ENCODE measurements at regions not wholly inside any gene's neighbourhood (a gene's known extent, or its start where the extent isn't known, plus 50 kb on each side); places are given as distances from the start of the nearest gene placed in this dataset.

DNA sequence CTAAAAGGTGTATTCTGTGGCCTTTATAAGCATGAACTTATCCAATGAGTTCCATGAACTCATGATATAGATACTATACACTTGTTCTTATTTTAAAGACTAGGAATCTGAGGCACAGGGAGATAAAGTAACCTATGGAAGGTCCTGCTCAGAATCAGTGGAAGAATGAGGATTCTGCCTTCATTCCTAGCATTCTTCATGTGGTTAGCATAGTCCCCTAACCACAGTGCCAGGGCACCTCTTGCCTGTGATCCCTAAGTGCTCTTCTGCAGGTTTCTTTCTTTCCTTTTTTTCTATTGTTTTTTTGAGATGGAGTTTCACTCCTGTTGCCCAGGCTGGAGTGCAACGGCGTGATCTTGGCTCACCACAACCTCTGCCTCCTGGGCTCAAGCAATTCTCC lies 174.1 kb downstream of the C9orf152 start:
- Histone ChIP-seq H3K9ac (ENCODE audit: insufficient read length) (no peak overlapping the region), H3K36me3 (ENCODE audit: insufficient read depth, low read length) (no peaks in the 10 kb centered on the region), H3K9me3 (ENCODE audit: low read depth, low read length) (no peaks in the 10 kb centered on the region), H3K4me3 (no peak overlapping the region), H3K27ac (no peak overlapping the region)
- no peak for DNase-seq (ENCODE audit: low read depth, low spot score)
- no peak for TF ChIP-seq POLR2AphosphoS5 (IDR thresholded peaks at IDR 0.05; ENCODE audit: borderline replicate concordance, low read depth, low read length)
- TF ChIP-seq FOXP2 (optimal IDR thresholded peaks at IDR 0.05; ENCODE audit: control extremely low read depth, extremely low read length, insufficient read depth) = no peak
- no peak for TF ChIP-seq EZH2 (IDR thresholded peaks at IDR 0.05)

DNA sequence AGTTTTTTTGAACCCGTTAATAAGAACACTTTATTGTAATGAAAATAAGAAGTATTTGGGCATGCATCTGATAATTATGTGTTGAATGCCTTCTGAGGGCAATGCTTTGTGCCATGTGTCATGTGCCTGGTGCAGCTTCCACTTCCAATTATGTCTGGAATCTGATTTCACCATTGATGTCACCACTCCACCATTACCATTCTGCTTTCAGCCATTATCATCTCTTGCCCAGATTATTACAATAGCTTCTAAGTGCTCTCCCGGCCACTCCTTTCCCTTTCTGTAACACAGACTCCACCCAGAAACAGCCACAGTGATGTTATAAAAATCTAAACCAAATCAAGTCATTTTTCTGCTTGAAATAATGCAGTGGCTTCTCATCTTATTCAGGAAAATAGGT lies 171.7 kb downstream of the C9orf152 start:
- TF ChIP-seq FOXP2 (optimal IDR thresholded peaks at IDR 0.05; ENCODE audit: control extremely low read depth, extremely low read length, insufficient read depth) (no peak), EZH2 (IDR thresholded peaks at IDR 0.05) (no peak), POLR2AphosphoS5 (IDR thresholded peaks at IDR 0.05; ENCODE audit: borderline replicate concordance, low read depth, low read length) (no peak)
- no peak for DNase-seq (ENCODE audit: low read depth, low spot score)
- Histone ChIP-seq H3K9ac (ENCODE audit: insufficient read length) (no peak overlapping the region), H3K9me3 (ENCODE audit: low read depth, low read length) (no peaks in the 10 kb centered on the region), H3K36me3 (ENCODE audit: insufficient read depth, low read length) (no peaks in the 10 kb centered on the region), H3K27ac (no peak overlapping the region), H3K4me3 (no peak overlapping the region)

DNA sequence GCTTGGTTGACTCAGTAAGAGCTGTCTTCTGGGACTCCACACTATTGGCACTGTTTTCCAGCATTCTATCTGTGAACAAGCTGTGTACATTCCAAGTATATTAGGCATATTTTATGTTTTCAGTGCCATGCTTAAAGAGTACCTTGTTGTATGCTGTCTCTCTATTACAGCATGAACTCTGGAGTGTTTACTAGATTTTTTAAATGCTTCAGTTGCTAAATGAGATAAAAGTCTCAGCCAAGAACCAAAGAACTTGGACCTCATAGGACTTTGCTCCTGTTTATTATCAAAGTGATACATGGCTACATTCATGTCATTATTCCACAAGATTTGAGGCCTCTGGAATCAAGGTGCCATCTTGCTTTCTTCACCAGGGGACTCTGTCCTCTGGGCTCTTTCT lies 167.2 kb downstream of the C9orf152 start:
- H3K27ac ChIP-seq = no peak overlapping the region; the same call in 1 of the 2 replicates
- H3K9ac ChIP-seq (ENCODE audit: insufficient read length) = no peak overlapping the region
- DNase-seq (ENCODE audit: low read depth, low spot score) = no peak
- H3K36me3 ChIP-seq (ENCODE audit: insufficient read depth, low read length) = no peaks in the 10 kb centered on the region
- no peaks in the 10 kb centered on the region for H3K9me3 ChIP-seq (ENCODE audit: low read depth, low read length)
- no peak for TF ChIP-seq FOXP2 (optimal IDR thresholded peaks at IDR 0.05; ENCODE audit: control extremely low read depth, extremely low read length, insufficient read depth)
- no peak for TF ChIP-seq EZH2 (IDR thresholded peaks at IDR 0.05)
- TF ChIP-seq POLR2AphosphoS5 (IDR thresholded peaks at IDR 0.05; ENCODE audit: borderline replicate concordance, low read depth, low read length) = no peak
- no peak overlapping the region for H3K4me3 ChIP-seq

DNA sequence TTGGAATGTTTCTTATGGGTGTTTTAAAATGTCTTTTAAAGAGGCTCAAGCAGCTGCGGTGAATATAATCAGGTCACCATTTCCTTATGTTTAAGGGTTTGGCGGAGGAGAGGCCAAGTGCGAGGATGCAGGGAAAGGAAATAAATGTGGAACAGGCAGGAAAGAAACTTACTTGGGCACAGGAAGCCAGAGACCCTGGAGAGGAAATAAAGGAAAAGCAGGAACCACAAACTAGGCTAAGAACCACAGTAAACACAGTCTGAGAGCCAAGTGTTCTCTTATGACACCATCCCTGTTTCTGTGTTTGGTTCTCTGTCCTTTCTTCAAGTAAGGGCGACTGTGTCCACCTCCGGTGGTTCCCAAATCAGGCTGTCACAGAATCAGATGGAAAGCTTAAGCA lies 166.5 kb downstream of the C9orf152 start:
- H3K9ac ChIP-seq (ENCODE audit: insufficient read length) = no peak overlapping the region
- no peaks in the 10 kb centered on the region for H3K9me3 ChIP-seq (ENCODE audit: low read depth, low read length)
- TF ChIP-seq EZH2 (IDR thresholded peaks at IDR 0.05) (no peak), POLR2AphosphoS5 (IDR thresholded peaks at IDR 0.05; ENCODE audit: borderline replicate concordance, low read depth, low read length) (no peak), FOXP2 (optimal IDR thresholded peaks at IDR 0.05; ENCODE audit: control extremely low read depth, extremely low read length, insufficient read depth) (no peak)
- no peak overlapping the region for H3K27ac ChIP-seq
- no peaks in the 10 kb centered on the region for H3K36me3 ChIP-seq (ENCODE audit: insufficient read depth, low read length)
- DNase-seq (ENCODE audit: low read depth, low spot score) = no peak
- no peak overlapping the region for H3K4me3 ChIP-seq

DNA sequence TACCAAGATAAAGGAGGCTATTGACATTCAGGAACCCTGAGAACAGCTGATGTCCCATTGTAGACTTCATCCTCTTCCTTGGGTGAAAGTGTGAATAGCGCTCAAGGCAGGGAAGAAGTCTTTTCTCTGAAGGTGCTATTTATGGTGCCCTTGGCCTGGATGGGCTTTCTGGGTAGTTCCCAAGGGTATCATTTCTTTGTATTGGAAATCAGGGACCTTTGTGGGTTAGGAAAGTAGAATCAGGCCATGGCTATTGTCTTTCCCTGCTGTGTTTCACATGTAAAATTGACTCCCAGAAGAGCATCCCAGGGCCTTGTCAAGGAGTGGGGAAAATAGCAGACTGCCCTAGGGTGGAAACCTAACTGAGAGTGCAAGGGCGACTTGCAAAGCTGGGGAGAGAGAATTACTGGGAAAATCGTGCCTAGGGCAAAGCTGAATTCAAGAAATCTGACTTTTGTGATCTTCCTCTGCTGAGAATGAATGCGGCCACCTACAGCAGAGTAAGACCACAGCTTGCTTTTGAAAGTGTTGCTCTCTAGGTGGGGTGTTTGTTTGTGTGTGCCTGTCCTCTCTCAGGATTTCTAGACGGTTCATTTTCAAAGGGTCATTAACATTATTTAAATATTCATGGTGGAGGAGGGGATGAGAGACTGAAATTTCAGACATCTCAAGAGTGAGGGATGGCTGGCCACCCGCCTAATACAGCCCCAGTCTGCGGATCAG lies 160.6 kb downstream of the C9orf152 start:
- TF ChIP-seq FOXP2 (optimal IDR thresholded peaks at IDR 0.05; ENCODE audit: control extremely low read depth, extremely low read length, insufficient read depth) = no peak
- TF ChIP-seq POLR2AphosphoS5 (IDR thresholded peaks at IDR 0.05; ENCODE audit: borderline replicate concordance, low read depth, low read length) = no peak
- no peak for TF ChIP-seq EZH2 (IDR thresholded peaks at IDR 0.05)
- Histone ChIP-seq H3K4me3 (0 out of 2 replicates have a peak overlapping the region, but pooled peaks have one; percentile 91), H3K9me3 (ENCODE audit: low read depth, low read length) (no peaks in the 10 kb centered on the region), H3K27ac (no peak overlapping the region), H3K9ac (ENCODE audit: insufficient read length) (no peak overlapping the region), H3K36me3 (ENCODE audit: insufficient read depth, low read length) (no peaks in the 10 kb centered on the region)
- DNase-seq (ENCODE audit: low read depth, low spot score) = no peak

DNA sequence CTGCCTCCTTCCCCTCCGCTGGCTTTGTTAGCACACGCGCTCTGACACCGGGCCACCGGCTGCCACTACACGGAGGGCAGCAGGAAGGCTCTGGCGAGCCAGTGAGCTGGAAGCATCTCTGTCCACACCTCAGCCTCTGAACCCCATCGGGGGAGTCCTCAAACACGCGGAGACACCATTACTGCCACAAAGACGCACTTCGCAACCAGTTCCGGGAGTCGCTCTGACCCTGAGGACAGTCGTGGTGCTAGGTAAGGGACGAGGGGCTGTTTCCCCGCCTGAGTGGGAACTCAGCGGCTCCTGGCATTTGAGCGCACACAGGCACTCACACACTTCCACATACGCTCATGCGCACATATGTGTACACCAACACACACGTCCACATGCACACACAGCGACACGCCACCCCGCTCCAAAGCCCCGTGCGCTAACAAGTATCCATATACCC lies 160.0 kb downstream of the C9orf152 start:
- no peaks in the 10 kb centered on the region for H3K36me3 ChIP-seq (ENCODE audit: insufficient read depth, low read length)
- no peak for TF ChIP-seq EZH2 (IDR thresholded peaks at IDR 0.05)
- no peak for TF ChIP-seq POLR2AphosphoS5 (IDR thresholded peaks at IDR 0.05; ENCODE audit: borderline replicate concordance, low read depth, low read length)
- no peak for TF ChIP-seq FOXP2 (optimal IDR thresholded peaks at IDR 0.05; ENCODE audit: control extremely low read depth, extremely low read length, insufficient read depth)
- DNase-seq (ENCODE audit: low read depth, low spot score) = no peak
- H3K4me3 ChIP-seq = peak overlapping the region; percentile 91
- H3K27ac ChIP-seq = no peak overlapping the region
- no peak overlapping the region for H3K9ac ChIP-seq (ENCODE audit: insufficient read length)
- H3K9me3 ChIP-seq (ENCODE audit: low read depth, low read length) = no peaks in the 10 kb centered on the region

DNA sequence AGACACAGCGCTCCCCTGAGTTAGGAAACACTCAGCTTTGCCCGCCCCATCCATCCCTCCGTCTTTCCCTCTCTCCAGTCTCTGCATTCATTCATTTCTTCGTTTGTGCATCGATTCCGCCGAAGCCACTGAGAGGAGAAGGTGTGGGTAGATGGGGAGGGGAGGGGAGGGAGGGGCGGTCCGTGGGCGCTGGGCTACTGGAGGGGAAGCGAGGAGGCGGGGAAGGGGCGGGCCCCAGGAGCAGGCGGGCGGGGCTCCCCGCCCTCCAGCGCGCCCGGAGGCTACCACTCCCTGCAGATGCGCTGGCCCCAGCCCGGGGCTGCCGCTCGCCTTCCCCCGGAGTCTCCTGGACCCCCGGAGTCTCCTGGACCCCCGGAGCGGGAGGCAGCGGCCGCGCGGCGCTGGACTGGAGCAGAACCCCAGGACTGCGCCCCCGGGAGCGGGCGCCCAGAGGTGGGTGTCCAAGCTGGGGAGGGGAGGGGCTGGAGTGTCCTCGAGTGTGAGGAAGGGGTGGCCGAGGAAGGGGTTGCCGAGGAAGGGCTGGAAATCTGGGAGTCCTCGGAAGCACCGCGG lies 159.5 kb downstream of the C9orf152 start:
- TF ChIP-seq POLR2AphosphoS5 (IDR thresholded peaks at IDR 0.05; ENCODE audit: borderline replicate concordance, low read depth, low read length) = peak; percentile 76
- TF ChIP-seq FOXP2 (optimal IDR thresholded peaks at IDR 0.05; ENCODE audit: control extremely low read depth, extremely low read length, insufficient read depth) = no peak
- no peak for TF ChIP-seq EZH2 (IDR thresholded peaks at IDR 0.05)
- Histone ChIP-seq H3K27ac (peak overlapping the region; percentile 62), H3K4me3 (peak overlapping the region; percentile 91), H3K36me3 (ENCODE audit: insufficient read depth, low read length) (no peaks in the 10 kb centered on the region), H3K9ac (ENCODE audit: insufficient read length) (peak overlapping the region; percentile 87), H3K9me3 (ENCODE audit: low read depth, low read length) (no peaks in the 10 kb centered on the region)
- no peak for DNase-seq (ENCODE audit: low read depth, low spot score)

DNA sequence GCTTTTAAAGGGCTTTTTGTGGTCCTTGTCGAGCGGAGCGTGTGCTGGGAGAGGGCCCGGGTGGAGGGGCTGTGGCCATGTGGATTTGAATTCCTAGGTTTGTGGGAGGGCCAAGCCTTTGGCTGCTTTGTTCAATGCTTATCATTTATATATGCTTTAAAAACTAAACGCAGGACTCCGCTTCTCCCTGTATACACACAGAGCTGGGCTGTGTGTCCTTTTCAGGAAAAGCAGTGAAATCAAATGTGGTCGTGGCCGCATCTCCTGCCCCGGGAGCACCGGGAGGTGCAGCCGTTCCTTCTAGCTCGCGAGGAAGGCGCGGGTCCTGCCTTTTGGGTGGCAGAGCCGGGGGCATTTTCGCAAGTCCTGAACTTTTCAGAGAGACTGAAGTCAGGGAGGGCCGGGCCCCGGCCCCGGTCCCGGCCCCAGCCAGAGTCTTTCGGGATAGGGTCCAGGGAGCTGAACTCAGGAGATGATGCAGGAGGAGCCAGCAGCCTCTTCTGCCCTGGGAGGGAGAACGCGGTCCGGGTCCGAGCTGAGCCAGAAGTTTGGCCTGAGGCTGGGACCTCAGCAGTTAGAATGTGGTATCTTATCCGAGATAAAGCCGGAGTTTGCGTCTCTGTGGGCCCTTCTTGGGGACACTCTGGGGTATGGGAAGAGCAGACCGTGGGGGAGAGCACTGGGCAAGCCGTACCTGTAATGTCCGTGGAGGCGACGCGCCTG lies 158.8 kb downstream of the C9orf152 start:
- no peak for DNase-seq (ENCODE audit: low read depth, low spot score)
- TF ChIP-seq POLR2AphosphoS5 (IDR thresholded peaks at IDR 0.05; ENCODE audit: borderline replicate concordance, low read depth, low read length) = no peak
- H3K4me3 ChIP-seq = peak overlapping the region; percentile 91
- H3K27ac ChIP-seq = peak overlapping the region; percentile 62
- no peaks in the 10 kb centered on the region for H3K36me3 ChIP-seq (ENCODE audit: insufficient read depth, low read length)
- no peaks in the 10 kb centered on the region for H3K9me3 ChIP-seq (ENCODE audit: low read depth, low read length)
- H3K9ac ChIP-seq (ENCODE audit: insufficient read length) = peak overlapping the region; percentile 87
